Neural crest cell (in vitro differentiated cells): ENCODE measurements at regions not wholly inside any gene's neighbourhood (a gene's known extent, or its start where the extent isn't known, plus 50 kb on each side); places are given as distances from the start of the nearest gene placed in this dataset.

Experiments
- DNase-seq: peaks from one replicate; pipeline ENCODE4 v3.0.0; 2021; ENCODE audit warnings: low read depth, mixed read lengths, low spot score
- H3K27ac Mint-ChIP-seq: one replicate; pipeline ENCODE4 v1.8.0; 2021; ENCODE audit warnings: mild to moderate bottlenecking, mixed read lengths; ENCODE audit not compliant: unreplicated experiment
- H3K27me3 Mint-ChIP-seq: 2 replicates; pipeline ENCODE4 v1.8.0; 2021; ENCODE audit warnings: low read depth, mild to moderate bottlenecking, mixed read lengths
- H3K36me3 Mint-ChIP-seq: 2 replicates; pipeline ENCODE4 v1.8.0; 2021; ENCODE audit warnings: low read depth, mild to moderate bottlenecking, mixed read lengths
- H3K4me1 Mint-ChIP-seq: 2 replicates; pipeline ENCODE4 v1.8.0; 2021; ENCODE audit warnings: mixed read lengths
- H3K4me3 Mint-ChIP-seq: one replicate; pipeline ENCODE4 v1.8.0; 2021; ENCODE audit warnings: mild to moderate bottlenecking, mixed read lengths
- H3K9me3 Mint-ChIP-seq: 2 replicates; pipeline ENCODE4 v1.8.0; 2021; ENCODE audit warnings: mixed read lengths
- CTCF ChIP-seq: fragments of 200-600 bp; sonication (generic); conservative IDR thresholded peaks from 2 replicates; pipeline ENCODE4 v1.5.0; 2021; ENCODE audit warnings: antibody characterized with exemption, mild to moderate bottlenecking

DNA sequence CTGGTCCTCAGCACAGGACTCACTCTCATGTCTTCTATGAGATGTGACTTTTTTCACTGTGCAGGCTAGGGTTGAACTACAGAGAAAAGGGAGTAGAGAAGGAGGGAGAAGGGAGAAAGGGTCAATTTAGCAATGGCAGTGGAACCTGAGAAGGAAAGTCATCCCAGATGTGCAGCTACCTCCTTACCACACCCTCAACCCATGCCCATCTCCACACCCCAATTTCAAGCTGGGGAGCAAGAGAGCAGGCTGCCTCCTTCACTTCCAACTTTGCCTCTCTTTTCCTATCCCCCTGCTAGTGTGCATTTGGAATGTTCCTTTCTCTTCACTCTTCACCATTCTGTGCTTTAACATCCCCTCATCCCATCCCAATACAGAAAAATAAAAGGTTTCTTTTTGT is 163.5 kb upstream of the MAP3K1 start:
- H3K27ac Mint-ChIP-seq = no peak overlapping the region
- no peak overlapping the region for H3K4me3 Mint-ChIP-seq
- peaks cover 5% of the 10 kb centered on the region for H3K4me1 Mint-ChIP-seq
- no peak for DNase-seq
- H3K27me3 Mint-ChIP-seq = no peaks in the 10 kb centered on the region
- no peaks in the 10 kb centered on the region for H3K36me3 Mint-ChIP-seq
- H3K9me3 Mint-ChIP-seq = peaks cover 2% of the 10 kb centered on the region
- TF ChIP-seq CTCF = no peak

DNA sequence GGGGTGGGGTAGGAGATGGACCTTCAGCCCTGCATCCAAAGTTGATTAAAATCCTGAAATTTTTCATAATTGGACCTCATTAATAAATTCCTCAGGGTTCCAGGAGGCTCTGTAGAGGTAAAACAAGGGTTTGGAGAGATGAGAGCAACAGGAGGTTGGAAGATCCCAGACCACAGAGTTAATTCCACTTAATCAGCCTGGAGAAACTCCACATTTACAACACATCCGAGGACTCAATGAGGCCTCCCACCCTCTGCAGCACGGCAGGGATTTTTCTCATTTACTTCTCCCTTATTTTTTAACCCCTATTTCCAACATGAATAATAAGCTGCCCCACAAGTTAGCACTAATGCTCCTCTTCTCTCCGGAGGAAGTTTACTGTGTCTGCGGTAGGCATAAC is 165.0 kb upstream of the MAP3K1 start:
- Mint-ChIP-seq H3K4me3 (no peak overlapping the region), H3K27me3 (no peaks in the 10 kb centered on the region), H3K4me1 (peaks cover 5% of the 10 kb centered on the region), H3K36me3 (no peaks in the 10 kb centered on the region), H3K9me3 (peaks cover 2% of the 10 kb centered on the region), H3K27ac (no peak overlapping the region)
- DNase-seq = no peak
- no peak for TF ChIP-seq CTCF

DNA sequence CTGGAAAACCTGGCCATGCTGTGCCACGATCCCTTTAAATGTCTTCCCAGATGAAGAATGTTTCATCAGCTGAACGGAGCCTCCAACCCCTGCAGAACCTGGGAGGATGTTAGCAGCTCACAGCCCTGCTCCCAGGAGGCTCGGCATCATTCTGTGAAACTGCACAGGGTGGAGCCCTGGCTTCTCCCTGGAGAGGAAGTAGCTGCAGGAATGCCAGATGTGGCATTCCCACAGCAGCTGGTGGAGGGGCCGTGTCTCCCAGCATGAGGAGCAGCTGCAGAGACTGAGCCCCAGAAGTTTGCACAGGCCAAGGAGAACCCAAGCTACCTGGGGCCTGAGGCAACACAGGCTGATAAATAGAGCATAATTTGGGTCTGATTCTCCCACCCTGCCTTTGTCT is 165.8 kb upstream of the MAP3K1 start:
- DNase-seq = no peak
- no peak for TF ChIP-seq CTCF
- H3K27ac Mint-ChIP-seq = no peak overlapping the region
- peaks cover 2% of the 10 kb centered on the region for H3K9me3 Mint-ChIP-seq
- no peaks in the 10 kb centered on the region for H3K27me3 Mint-ChIP-seq
- peaks cover 5% of the 10 kb centered on the region for H3K4me1 Mint-ChIP-seq
- no peak overlapping the region for H3K4me3 Mint-ChIP-seq
- no peaks in the 10 kb centered on the region for H3K36me3 Mint-ChIP-seq

DNA sequence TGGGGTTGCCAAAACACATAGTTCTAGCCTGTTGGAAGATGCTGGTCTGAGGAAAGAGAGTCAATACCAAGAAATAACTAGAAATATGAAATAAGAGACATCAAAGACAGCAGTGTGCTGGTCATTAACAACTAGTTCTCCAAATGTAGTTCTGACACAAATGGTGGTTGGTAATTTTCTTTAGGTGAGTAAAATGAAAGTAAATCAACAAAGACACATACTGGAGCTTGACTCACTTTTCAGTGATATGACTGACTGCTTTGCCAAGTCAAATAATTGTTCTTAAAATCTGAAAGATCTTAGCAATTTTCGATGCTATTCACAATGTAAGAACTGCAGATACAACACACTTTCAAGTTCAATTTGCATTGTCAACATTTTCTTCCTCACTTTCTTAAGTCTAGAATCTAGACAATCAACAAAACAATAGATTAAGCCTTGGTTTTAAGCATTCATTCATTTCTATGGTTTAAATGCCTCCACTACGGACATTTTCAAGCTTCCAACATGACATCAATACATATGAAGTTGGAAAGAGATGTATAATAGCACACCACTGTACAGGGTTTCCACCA is 166.8 kb upstream of the MAP3K1 start:
- TF ChIP-seq CTCF = no peak
- no peak for DNase-seq
- peaks cover 2% of the 10 kb centered on the region for H3K9me3 Mint-ChIP-seq
- no peak overlapping the region for H3K4me3 Mint-ChIP-seq
- H3K4me1 Mint-ChIP-seq = peaks cover 5% of the 10 kb centered on the region
- H3K36me3 Mint-ChIP-seq = no peaks in the 10 kb centered on the region
- no peaks in the 10 kb centered on the region for H3K27me3 Mint-ChIP-seq
- H3K27ac Mint-ChIP-seq = no peak overlapping the region

DNA sequence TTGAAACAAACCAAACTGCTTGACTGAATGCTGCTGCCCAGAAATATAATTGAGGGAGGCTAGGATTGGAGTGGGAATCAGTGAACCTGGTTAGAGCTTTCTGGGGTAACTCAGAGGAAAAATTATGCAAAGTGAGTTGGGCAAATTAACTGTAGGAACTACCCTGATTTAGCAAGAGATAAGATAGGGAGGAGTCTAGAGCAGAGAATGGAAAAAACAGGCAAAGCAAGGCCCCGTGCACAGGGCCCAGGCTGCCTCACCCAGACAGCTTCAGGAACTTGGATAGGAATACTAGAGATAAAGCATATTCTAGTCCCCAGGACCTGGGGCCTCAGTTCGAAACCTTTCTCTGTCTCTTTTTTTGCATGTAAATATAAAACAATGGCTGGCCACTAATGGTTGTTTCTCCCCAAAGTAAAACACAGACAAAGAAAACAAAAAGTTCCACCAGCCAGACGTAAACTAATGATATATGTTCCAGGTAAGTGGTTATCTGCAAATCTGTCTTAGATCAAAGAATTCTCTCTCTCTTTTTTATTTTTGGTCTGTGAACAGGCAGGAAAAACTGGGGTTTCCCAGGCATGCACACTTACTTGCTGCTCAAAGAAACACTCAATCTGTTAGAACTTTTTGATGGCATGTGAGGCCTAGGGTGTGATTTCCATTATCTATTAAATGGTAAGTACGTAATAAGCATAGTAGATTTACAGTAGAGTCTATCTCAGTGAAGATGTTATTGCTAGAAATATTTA is 168.1 kb upstream of the MAP3K1 start:
- TF ChIP-seq CTCF = no peak
- Mint-ChIP-seq H3K27me3 (no peaks in the 10 kb centered on the region), H3K4me3 (no peak overlapping the region), H3K4me1 (peaks cover 5% of the 10 kb centered on the region), H3K9me3 (peaks cover 2% of the 10 kb centered on the region), H3K27ac (no peak overlapping the region), H3K36me3 (no peaks in the 10 kb centered on the region)
- no peak for DNase-seq
